ENCODE measurements at regions not wholly inside any gene's neighbourhood (a gene's known extent, or its start where the extent isn't known, plus 50 kb on each side); places are given as distances from the start of the nearest gene placed in this dataset.

GRCh38 chr14:56878766-56879165 lies 68.5 kb upstream of the OTX2 start:
- no peaks in the 10 kb centered on the region for H3K9me3 ChIP-seq (replicated peaks; ENCODE audit: control insufficient read depth, insufficient read depth, low read depth, low read length)
- H2AFZ ChIP-seq (ENCODE audit: low read depth, low read length): no peak overlapping the region
- H3K27me3 ChIP-seq (ENCODE audit: control insufficient read depth in 2 of 2, insufficient read depth in 2 of 2, low read length in 2 of 2): no peaks in the 10 kb centered on the region
- no peak overlapping the region for H3K4me3 ChIP-seq
- no TSS peak for BruUV-seq (replicated peaks)
- ATAC-seq (no peak), DNase-seq (ENCODE audit: extremely low read depth in 1 of 4, low spot score in 3 of 4) (no peak), FAIRE-seq (no peak)
- in situ Hi-C loops (cut with MboI) (no loop called here), intact Hi-C loops (cut with micrococcal nuclease) (loop anchor here (10.0 kb wide), 1 partner anchor 214 kb away; no protein-coding TSS in a partner anchor)
- H3K27ac ChIP-seq (ENCODE audit: extremely low read depth, low read depth, low read length): no peak overlapping the region
- CTCF ChIA-PET (ENCODE audit: low intra/inter-chr PET ratio): no interaction called here
- H4K20me1 ChIP-seq (replicated peaks; ENCODE audit: control insufficient read depth, insufficient read depth, low read length): no peaks in the 10 kb centered on the region
- no peak overlapping the region for H3K4me2 ChIP-seq (ENCODE audit: insufficient read depth, low read length)
- H3K79me2 ChIP-seq (ENCODE audit: control insufficient read depth, insufficient read depth, low read length): no peaks in the 10 kb centered on the region
- no peaks in the 10 kb centered on the region for H3K36me3 ChIP-seq (ENCODE audit: control insufficient read depth, insufficient read depth, low read length)
- no peaks in the 10 kb centered on the region for H3K4me1 ChIP-seq (replicated peaks in 1 of 2; ENCODE audit: control insufficient read depth in 2 of 2, insufficient read depth in 2 of 2, low read length in 2 of 2)
- no peak overlapping the region for H3K9ac ChIP-seq (ENCODE audit: insufficient read depth in 1 of 2, low read depth in 2 of 2, low read length in 2 of 2)
- POLR2A ChIA-PET: no interaction called here
- 0% methylated on average over 1 of the region's 2 CpGs for WGBS (ENCODE audit: insufficient coverage, low coverage, missing lambda C conversion rate)
- TF ChIP-seq CBX2 (IDR thresholded peaks at IDR 0.05; ENCODE audit: insufficient read depth, low read length, poor library complexity, severe bottlenecking) (no peak), NR3C1 (CRISPR knock-in tag; IDR thresholded peaks at IDR 0.05) (no peak), ARNT (IDR thresholded peaks at IDR 0.05) (no peak), NCOA6 (IDR thresholded peaks at IDR 0.05) (no peak), NRF1 (conservative IDR thresholded peaks at IDR 0.05 in 1 of 2, IDR thresholded peaks at IDR 0.05 in 1 of 2) (no peak), STAT5B (CRISPR knock-in tag; IDR thresholded peaks at IDR 0.05) (no peak), ZNF583 (CRISPR knock-in tag; IDR thresholded peaks at IDR 0.05) (no peak), ZNF778 (CRISPR knock-in tag; IDR thresholded peaks at IDR 0.05) (no peak), TFE3 (CRISPR knock-in tag; IDR thresholded peaks at IDR 0.05) (no peak), MIER1 (IDR thresholded peaks at IDR 0.05; ENCODE audit: low read depth) (no peak), SMAD2 (IDR thresholded peaks at IDR 0.05; ENCODE audit: low read depth, low read length) (no peak), CREM (IDR thresholded peaks at IDR 0.05; ENCODE audit: low read depth) (no peak), SMAD3 (CRISPR knock-in tag; conservative IDR thresholded peaks at IDR 0.05) (no peak), E2F6 (IDR thresholded peaks at IDR 0.05; ENCODE audit: borderline replicate concordance in 1 of 2, extremely low read depth in 1 of 2, insufficient read depth in 1 of 2, insufficient read length in 1 of 2, low read depth in 1 of 2, low read length in 1 of 2, poor library complexity in 1 of 2, severe bottlenecking in 1 of 2) (no peak), ZNF316 (IDR thresholded peaks at IDR 0.05) (no peak)
- H3K9me1 ChIP-seq (ENCODE audit: control insufficient read depth, insufficient read depth, low read length): no peaks in the 10 kb centered on the region

Measured in K562 (cell line).